ENCODE measurements at regions not wholly inside any gene's neighbourhood (a gene's known extent, or its start where the extent isn't known, plus 50 kb on each side); places are given as distances from the start of the nearest gene placed in this dataset.
"Not testable (repeated sequence)": the region's sequence is repeated elsewhere in the genome, so short reads cannot be mapped to it uniquely, and the experiment has no call there.

GRCh38 chr10:108600511-108600910 is 1322.8 kb downstream of the XPNPEP1 start:
- TF ChIP-seq CTCF, POLR2A (IDR thresholded peaks at IDR 0.05): not testable (repeated sequence)

Measured in uterus (tissue), 2 donors.